ENCODE measurements at regions not wholly inside any gene's neighbourhood (a gene's known extent, or its start where the extent isn't known, plus 50 kb on each side); places are given as distances from the start of the nearest gene placed in this dataset.
A peak's percentile ranks its signal among the peaks of the same experiment; 100 is the strongest.

DNA sequence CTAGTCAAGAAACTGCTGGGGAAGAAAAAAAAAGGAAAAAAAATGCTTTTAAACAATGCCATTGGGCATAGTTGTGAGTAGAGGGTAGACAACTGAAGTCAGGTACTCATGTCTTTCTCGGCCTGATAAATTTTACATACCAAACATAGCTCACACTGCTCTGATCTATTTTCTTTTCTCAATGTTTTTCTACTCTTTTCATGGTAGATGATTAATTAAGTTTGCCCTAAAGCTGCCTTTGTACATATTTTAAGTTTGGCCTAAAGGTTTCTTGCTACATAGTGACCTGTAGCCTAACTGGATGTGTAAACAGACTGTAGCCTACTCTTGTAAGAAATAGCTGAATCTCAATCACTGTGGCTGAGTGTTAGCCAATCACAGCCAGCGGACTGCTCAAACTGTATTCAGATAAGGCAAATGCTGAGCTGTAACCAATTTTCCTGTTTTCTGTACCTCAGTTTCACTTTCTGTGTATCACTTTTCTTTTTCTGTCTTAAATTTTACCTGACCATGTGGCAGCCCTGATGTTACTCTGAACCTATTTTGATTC is 121.0 kb downstream of the PCDH10 start:
- TF ChIP-seq FOS (IDR thresholded peaks at IDR 0.05; ENCODE audit: borderline replicate concordance, insufficient read depth, low read length) (no peak), MYC (IDR thresholded peaks at IDR 0.05; ENCODE audit: low read depth, low read length) (no peak), EZH2 (IDR thresholded peaks at IDR 0.05; ENCODE audit: borderline replicate concordance, low read depth, low read length, severe bottlenecking) (no peak), POLR2AphosphoS5 (IDR thresholded peaks at IDR 0.05; ENCODE audit: insufficient read depth, low read depth, low read length) (no peak), POLR2A (IDR thresholded peaks at IDR 0.05; ENCODE audit: low read depth, low read length) (no peak), JUN (IDR thresholded peaks at IDR 0.05; ENCODE audit: borderline replicate concordance, insufficient read depth, insufficient read length, low read depth) (no peak), GATA2 (IDR thresholded peaks at IDR 0.05; ENCODE audit: insufficient read depth, insufficient read length, low read depth, low read length) (no peak)
- TF ChIP-seq, protein P1, sequence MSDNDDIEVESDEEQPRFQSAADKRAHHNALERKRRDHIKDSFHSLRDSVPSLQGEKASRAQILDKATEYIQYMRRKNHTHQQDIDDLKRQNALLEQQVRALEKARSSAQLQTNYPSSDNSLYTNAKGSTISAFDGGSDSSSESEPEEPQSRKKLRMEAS (IDR thresholded peaks at IDR 0.05; ENCODE audit: insufficient read depth, insufficient read length): no peak
- Histone ChIP-seq H3K9me3 (replicated peaks; ENCODE audit: control insufficient read depth, insufficient read depth, low read length) (no peaks in the 10 kb centered on the region), H3K36me3 (ENCODE audit: control insufficient read depth in 2 of 2, extremely low read depth in 1 of 2, insufficient read depth in 2 of 2, low read length in 2 of 2) (no peaks in the 10 kb centered on the region), H3K27ac (ENCODE audit: insufficient read depth, low read depth, low read length) (no peak overlapping the region), H4K20me1 (replicated peaks; ENCODE audit: control insufficient read depth, extremely low read depth, insufficient read depth, low read length) (no peaks in the 10 kb centered on the region), H3K27me3 (ENCODE audit: control insufficient read depth in 2 of 2, insufficient read depth in 2 of 2, low read length in 2 of 2) (no peaks in the 10 kb centered on the region), H3K79me2 (ENCODE audit: control insufficient read depth, insufficient read depth, low read length) (no peaks in the 10 kb centered on the region), H3K4me3 (replicated peaks in 1 of 3; ENCODE audit: insufficient read depth in 1 of 3, low read depth in 1 of 3, low read length in 3 of 3) (no peak overlapping the region), H3K4me2 (ENCODE audit: insufficient read depth, low read length) (no peak overlapping the region), H2AFZ (ENCODE audit: low read depth, low read length) (peak overlapping the region; percentile 11), H3K9ac (replicated peaks; ENCODE audit: extremely low read depth, insufficient read depth, low read length) (no peak overlapping the region), H3K4me1 (ENCODE audit: control insufficient read depth, extremely low read depth, insufficient read depth, low read length) (no peaks in the 10 kb centered on the region), H3K9me1 (replicated peaks; ENCODE audit: control insufficient read depth, extremely low read depth, insufficient read depth, low read length) (no peaks in the 10 kb centered on the region)
- FAIRE-seq (no peak), DNase-seq (ENCODE audit: low read depth, low spot score) (no peak)
- POLR2A ChIA-PET: no interaction called here
- dilution Hi-C loops (cut with MboI; ENCODE audit: extremely low pct_ligation_motif_present, low sequenced_read_pairs): no loop called here
- intact Hi-C loops (cut with micrococcal nuclease): no loop called here
- CTCF ChIA-PET: interaction anchor here (1.0 to 1.2 kb wide), 4 partner anchors 9 to 123 kb away, joined by 3 read pairs; no protein-coding TSS in a partner anchor
- BruUV-seq (replicated peaks): no TSS peak

DNA sequence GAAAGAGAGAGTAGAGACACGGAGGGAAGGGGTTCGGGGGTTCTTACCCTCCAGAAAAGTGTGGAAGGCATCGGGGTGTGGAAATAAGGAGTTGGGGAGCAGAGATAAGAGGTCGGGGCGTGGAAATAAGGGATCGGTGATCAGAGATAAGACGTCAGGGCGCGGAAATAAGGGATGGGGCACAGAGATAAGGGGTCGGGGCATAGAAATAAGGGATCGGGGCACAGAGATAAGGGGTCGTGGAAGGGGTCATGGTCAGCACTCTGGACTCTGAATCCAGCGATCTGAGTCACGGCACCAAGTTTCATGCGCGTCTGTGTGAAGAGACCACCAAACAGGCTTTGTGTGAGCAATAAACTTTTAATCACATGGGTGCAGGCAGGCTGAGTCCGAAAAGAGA is 119.1 kb downstream of the PCDH10 start:
- H3K9ac ChIP-seq (replicated peaks; ENCODE audit: extremely low read depth, insufficient read depth, low read length): no peak overlapping the region
- no peak overlapping the region for H3K4me3 ChIP-seq (replicated peaks in 1 of 3; ENCODE audit: insufficient read depth in 1 of 3, low read depth in 1 of 3, low read length in 3 of 3)
- no peak overlapping the region for H3K27ac ChIP-seq (ENCODE audit: insufficient read depth, low read depth, low read length)
- FAIRE-seq (no peak), DNase-seq (ENCODE audit: low read depth, low spot score) (no peak)
- ChIA-PET POLR2A (no interaction called here), CTCF (no interaction called here)
- H2AFZ ChIP-seq (ENCODE audit: low read depth, low read length): no peak overlapping the region
- no peaks in the 10 kb centered on the region for H3K9me3 ChIP-seq (replicated peaks; ENCODE audit: control insufficient read depth, insufficient read depth, low read length)
- no peak overlapping the region for H3K4me2 ChIP-seq (ENCODE audit: insufficient read depth, low read length)
- dilution Hi-C loops (cut with MboI; ENCODE audit: extremely low pct_ligation_motif_present, low sequenced_read_pairs): no loop called here
- H3K79me2 ChIP-seq (ENCODE audit: control insufficient read depth, insufficient read depth, low read length): no peaks in the 10 kb centered on the region
- intact Hi-C loops (cut with micrococcal nuclease): no loop called here
- H3K36me3 ChIP-seq (ENCODE audit: control insufficient read depth in 2 of 2, extremely low read depth in 1 of 2, insufficient read depth in 2 of 2, low read length in 2 of 2): no peaks in the 10 kb centered on the region
- H3K4me1 ChIP-seq (ENCODE audit: control insufficient read depth, extremely low read depth, insufficient read depth, low read length): no peaks in the 10 kb centered on the region
- H3K9me1 ChIP-seq (replicated peaks; ENCODE audit: control insufficient read depth, extremely low read depth, insufficient read depth, low read length): no peaks in the 10 kb centered on the region
- no peak for TF ChIP-seq MYC (IDR thresholded peaks at IDR 0.05; ENCODE audit: low read depth, low read length)
- TF ChIP-seq EZH2 (IDR thresholded peaks at IDR 0.05; ENCODE audit: borderline replicate concordance, low read depth, low read length, severe bottlenecking): no peak
- TF ChIP-seq POLR2A (IDR thresholded peaks at IDR 0.05; ENCODE audit: low read depth, low read length): no peak
- TF ChIP-seq, protein P1 (IDR thresholded peaks at IDR 0.05; ENCODE audit: insufficient read depth, insufficient read length): no peak
- no peak for TF ChIP-seq POLR2AphosphoS5 (IDR thresholded peaks at IDR 0.05; ENCODE audit: insufficient read depth, low read depth, low read length)
- no peak for TF ChIP-seq JUN (IDR thresholded peaks at IDR 0.05; ENCODE audit: borderline replicate concordance, insufficient read depth, insufficient read length, low read depth)
- TF ChIP-seq, protein P2, sequence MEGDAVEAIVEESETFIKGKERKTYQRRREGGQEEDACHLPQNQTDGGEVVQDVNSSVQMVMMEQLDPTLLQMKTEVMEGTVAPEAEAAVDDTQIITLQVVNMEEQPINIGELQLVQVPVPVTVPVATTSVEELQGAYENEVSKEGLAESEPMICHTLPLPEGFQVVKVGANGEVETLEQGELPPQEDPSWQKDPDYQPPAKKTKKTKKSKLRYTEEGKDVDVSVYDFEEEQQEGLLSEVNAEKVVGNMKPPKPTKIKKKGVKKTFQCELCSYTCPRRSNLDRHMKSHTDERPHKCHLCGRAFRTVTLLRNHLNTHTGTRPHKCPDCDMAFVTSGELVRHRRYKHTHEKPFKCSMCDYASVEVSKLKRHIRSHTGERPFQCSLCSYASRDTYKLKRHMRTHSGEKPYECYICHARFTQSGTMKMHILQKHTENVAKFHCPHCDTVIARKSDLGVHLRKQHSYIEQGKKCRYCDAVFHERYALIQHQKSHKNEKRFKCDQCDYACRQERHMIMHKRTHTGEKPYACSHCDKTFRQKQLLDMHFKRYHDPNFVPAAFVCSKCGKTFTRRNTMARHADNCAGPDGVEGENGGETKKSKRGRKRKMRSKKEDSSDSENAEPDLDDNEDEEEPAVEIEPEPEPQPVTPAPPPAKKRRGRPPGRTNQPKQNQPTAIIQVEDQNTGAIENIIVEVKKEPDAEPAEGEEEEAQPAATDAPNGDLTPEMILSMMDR (IDR thresholded peaks at IDR 0.05; ENCODE audit: extremely low read depth in 1 of 2, insufficient read depth in 1 of 2, low read depth in 1 of 2, low read length in 2 of 2): no peak
- H4K20me1 ChIP-seq (replicated peaks; ENCODE audit: control insufficient read depth, extremely low read depth, insufficient read depth, low read length): no peaks in the 10 kb centered on the region
- no TSS peak for BruUV-seq (replicated peaks)
- H3K27me3 ChIP-seq (ENCODE audit: control insufficient read depth in 2 of 2, insufficient read depth in 2 of 2, low read length in 2 of 2): no peaks in the 10 kb centered on the region
